ENCODE measurements at regions not wholly inside any gene's neighbourhood (a gene's known extent, or its start where the extent isn't known, plus 50 kb on each side); places are given as distances from the start of the nearest gene placed in this dataset.

DNA sequence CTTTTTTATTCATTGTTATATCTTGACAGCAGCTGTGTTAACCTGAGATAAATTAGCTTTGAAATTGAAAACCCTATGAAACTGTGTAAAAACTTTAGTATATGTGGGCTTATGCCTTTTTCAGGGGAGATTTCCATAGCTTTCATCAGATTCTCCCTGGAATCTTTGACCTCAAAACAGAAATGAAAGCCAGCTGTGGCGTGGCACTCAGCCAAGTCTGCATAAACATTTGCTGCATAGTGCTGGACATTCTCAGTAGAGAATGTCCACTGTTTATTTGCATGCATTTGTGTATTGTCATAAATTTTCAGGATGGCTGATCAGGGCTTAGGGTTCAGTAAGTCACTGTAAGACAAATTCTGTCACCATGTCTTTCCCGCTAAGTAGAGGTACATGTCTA lies 115.3 kb upstream of the NAP1L1 start:
- no peak overlapping the region for H3K4me3 ChIP-seq
- intact Hi-C loops (cut with DNase I), result no loop called here
- TF ChIP-seq, protein P1, sequence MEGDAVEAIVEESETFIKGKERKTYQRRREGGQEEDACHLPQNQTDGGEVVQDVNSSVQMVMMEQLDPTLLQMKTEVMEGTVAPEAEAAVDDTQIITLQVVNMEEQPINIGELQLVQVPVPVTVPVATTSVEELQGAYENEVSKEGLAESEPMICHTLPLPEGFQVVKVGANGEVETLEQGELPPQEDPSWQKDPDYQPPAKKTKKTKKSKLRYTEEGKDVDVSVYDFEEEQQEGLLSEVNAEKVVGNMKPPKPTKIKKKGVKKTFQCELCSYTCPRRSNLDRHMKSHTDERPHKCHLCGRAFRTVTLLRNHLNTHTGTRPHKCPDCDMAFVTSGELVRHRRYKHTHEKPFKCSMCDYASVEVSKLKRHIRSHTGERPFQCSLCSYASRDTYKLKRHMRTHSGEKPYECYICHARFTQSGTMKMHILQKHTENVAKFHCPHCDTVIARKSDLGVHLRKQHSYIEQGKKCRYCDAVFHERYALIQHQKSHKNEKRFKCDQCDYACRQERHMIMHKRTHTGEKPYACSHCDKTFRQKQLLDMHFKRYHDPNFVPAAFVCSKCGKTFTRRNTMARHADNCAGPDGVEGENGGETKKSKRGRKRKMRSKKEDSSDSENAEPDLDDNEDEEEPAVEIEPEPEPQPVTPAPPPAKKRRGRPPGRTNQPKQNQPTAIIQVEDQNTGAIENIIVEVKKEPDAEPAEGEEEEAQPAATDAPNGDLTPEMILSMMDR (IDR thresholded peaks at IDR 0.05), result no peak
- DNase-seq (peak in 1 of 4 donors; percentile 10), ATAC-seq (no peak)
- peaks cover 0 to 40% of the 10 kb centered on the region in 2 donors for H3K9me3 ChIP-seq
- no peaks in the 10 kb centered on the region for H3K36me3 ChIP-seq
- no peaks in the 10 kb centered on the region for H3K4me1 ChIP-seq
- H3K27ac ChIP-seq, result no peak overlapping the region
- H3K27me3 ChIP-seq, result no peaks in the 10 kb centered on the region

DNA sequence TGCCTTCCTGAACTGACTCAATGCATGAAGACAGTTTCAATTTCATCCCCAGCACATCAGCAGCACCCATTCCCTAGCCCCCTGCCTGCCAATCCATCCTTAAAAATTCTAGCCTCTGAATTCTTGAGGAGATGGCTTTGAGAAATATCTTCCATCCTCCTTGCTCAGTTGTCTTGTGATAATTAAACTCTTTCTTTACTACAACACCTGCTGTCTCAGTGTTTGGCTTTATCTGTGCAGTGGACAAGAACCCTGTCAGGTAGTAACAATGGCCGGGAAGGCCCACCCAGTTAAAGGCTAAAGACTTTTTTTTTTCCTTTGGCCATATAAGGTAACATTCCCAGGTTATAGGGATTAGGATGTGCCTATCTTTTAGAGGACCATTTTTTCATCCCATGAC lies 114.4 kb upstream of the NAP1L1 start:
- Histone ChIP-seq H3K27ac (no peak overlapping the region), H3K9me3 (peaks cover 0 to 40% of the 10 kb centered on the region in 2 donors), H3K36me3 (no peaks in the 10 kb centered on the region), H3K4me3 (no peak overlapping the region), H3K4me1 (no peaks in the 10 kb centered on the region), H3K27me3 (no peaks in the 10 kb centered on the region)
- DNase-seq (no peak), ATAC-seq (no peak)
- intact Hi-C loops (cut with DNase I), result no loop called here
- TF ChIP-seq, protein P1 (IDR thresholded peaks at IDR 0.05), result no peak

DNA sequence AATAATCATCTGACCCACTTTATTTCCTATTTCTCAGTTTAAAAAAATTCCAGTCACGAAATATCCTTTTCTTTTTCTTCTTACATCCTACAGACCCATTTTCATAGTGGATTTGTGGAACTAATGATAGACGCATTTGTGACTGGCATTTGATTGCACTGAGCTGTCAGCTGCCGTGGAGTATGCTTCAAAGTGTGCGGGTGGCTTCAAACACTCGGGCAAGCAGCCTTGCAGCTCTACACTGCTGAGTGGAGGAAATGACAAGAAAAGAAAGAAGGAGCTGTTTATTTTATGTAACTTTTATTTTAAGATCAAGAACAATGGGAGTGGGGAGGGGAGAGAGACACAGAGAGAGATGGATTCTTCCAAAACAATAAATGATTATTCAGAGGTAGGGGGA lies 112.8 kb upstream of the NAP1L1 start:
- intact Hi-C loops (cut with DNase I), result no loop called here
- Histone ChIP-seq H3K4me3 (no peak overlapping the region), H3K4me1 (no peaks in the 10 kb centered on the region), H3K27ac (no peak overlapping the region), H3K9me3 (peaks cover 0 to 34% of the 10 kb centered on the region in 2 donors), H3K27me3 (no peaks in the 10 kb centered on the region), H3K36me3 (no peaks in the 10 kb centered on the region)
- DNase-seq, result no peak
- ATAC-seq, result no peak
- TF ChIP-seq, protein P1 (IDR thresholded peaks at IDR 0.05), result no peak

DNA sequence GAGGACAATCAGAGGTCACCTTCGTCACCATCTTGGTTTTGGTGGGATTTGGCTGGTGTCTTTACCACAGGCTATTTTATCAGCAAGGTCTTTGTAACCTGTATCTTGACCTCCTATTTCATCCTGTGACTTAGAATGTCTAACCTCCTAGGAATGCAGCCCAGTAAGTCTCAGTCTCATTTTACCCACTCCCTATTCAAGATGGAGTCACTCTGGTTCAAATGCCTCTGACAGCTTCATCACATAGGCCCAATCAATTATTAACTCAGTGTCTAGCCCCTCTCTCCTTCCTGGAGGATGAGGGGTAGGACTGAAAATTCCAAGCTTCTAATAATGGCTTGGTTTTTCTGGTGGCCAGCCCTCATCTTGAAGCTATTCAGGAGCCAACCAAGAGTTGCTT lies 111.4 kb upstream of the NAP1L1 start:
- no peaks in the 10 kb centered on the region for H3K27me3 ChIP-seq
- H3K4me3 ChIP-seq, result no peak overlapping the region
- DNase-seq, result no peak
- intact Hi-C loops (cut with DNase I), result no loop called here
- no peaks in the 10 kb centered on the region for H3K4me1 ChIP-seq
- ATAC-seq, result no peak
- TF ChIP-seq, protein P1 (IDR thresholded peaks at IDR 0.05), result no peak
- no peaks in the 10 kb centered on the region for H3K36me3 ChIP-seq
- no peak overlapping the region for H3K27ac ChIP-seq
- H3K9me3 ChIP-seq, result peaks cover 0 to 34% of the 10 kb centered on the region in 2 donors

DNA sequence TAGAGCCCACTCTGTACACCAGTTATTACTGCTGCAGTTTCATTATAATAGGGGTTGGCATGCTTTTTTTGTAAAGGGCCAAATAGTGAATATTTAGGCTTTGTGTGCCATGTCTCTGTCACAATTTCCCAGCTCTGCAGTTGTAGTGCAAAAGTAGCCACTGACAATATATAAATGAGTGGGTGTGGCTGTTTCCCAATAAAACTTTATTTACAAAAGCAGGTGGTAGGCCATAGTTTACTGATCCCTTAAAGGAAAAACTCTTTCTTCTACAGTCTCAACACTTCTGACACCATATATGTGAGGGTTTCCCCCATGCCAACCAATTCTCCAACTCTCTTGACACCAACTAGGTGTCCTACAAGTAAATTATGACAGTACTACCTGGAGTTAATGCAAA lies 110.2 kb upstream of the NAP1L1 start:
- DNase-seq, result no peak
- no peak overlapping the region for H3K4me3 ChIP-seq
- H3K9me3 ChIP-seq, result peaks cover 0 to 23% of the 10 kb centered on the region in 2 donors
- H3K27me3 ChIP-seq, result no peaks in the 10 kb centered on the region
- H3K27ac ChIP-seq, result no peak overlapping the region
- no peaks in the 10 kb centered on the region for H3K36me3 ChIP-seq
- no peaks in the 10 kb centered on the region for H3K4me1 ChIP-seq
- intact Hi-C loops (cut with DNase I), result no loop called here
- no peak for ATAC-seq
- TF ChIP-seq, protein P1 (IDR thresholded peaks at IDR 0.05), result no peak

All from left lung (tissue), 4 donors.